Psoas muscle (tissue), 7 donors: ENCODE measurements at regions not wholly inside any gene's neighbourhood (a gene's known extent, or its start where the extent isn't known, plus 50 kb on each side); places are given as distances from the start of the nearest gene placed in this dataset.

Experiments
- ATAC-seq, 4 donors: fragments of 200-7000 bp; cut with Tn5 transposase; one replicate each; pipeline ENCODE4 v1.9.1; 2020; ENCODE audit warnings: moderate library complexity in 3 of 4, mild to moderate bottlenecking in 2 of 4
- DNase-seq, 2 donors: peaks; one replicate each; pipeline ENCODE4 v3.0.0-alpha.2; 2020
- H3K27ac ChIP-seq: fragments of 200-600 bp; one replicate; pipeline ENCODE4 v1.8.0; 2022
- H3K27me3 ChIP-seq, 3 donors: fragments of 200-600 bp in 1 of 3; one replicate each; pipeline versions ENCODE4 v1.6.1 to v1.8.0; 2013 to 2022; ENCODE audit warnings: low read length in 2 of 3, mild to moderate bottlenecking in 2 of 3, moderate library complexity in 1 of 3; ENCODE audit not compliant: insufficient read depth in 3 of 3
- H3K36me3 ChIP-seq, 2 donors: fragments of 200-600 bp in 1 of 2; one replicate each; pipeline versions ENCODE4 v1.6.1 to v1.8.0; 2013 to 2022; ENCODE audit warnings: low read depth in 1 of 2, mild to moderate bottlenecking in 1 of 2, moderate library complexity in 1 of 2; ENCODE audit not compliant: insufficient read depth in 1 of 2
- H3K4me1 ChIP-seq: fragments of 200-600 bp; one replicate; pipeline ENCODE4 v1.8.0; 2022
- H3K4me3 ChIP-seq: fragments of 200-600 bp; one replicate; pipeline ENCODE4 v1.8.0; 2022; ENCODE audit warnings: mild to moderate bottlenecking
- H3K9me3 ChIP-seq: fragments of 200-600 bp; one replicate; pipeline ENCODE4 v1.8.0; 2022
- CTCF ChIP-seq: fragments of 200-600 bp; IDR thresholded peaks from one replicate; pipeline ENCODE4 v1.8.0; 2022; ENCODE audit warnings: antibody characterized with exemption
- WGBS, 3 donors: extraction: QIAGEN DNeasy Blood & Tissue Kit; methylation state at CpG; one replicate each; pipeline versions ENCODE4 v1.1.6 to v1.1.7; 2013; 5-methylcytosine and 5-hydroxymethylcytosine counted together
- intact Hi-C, 2 donors: fragments of 100-400 bp; cut with DNase I; formaldehyde crosslinking; loops; one replicate each; pipeline versions ENCODE4 v1.11.0 to v1.14.2; 2022
- donor health status: healthy with polysubstance abuse.
- donor health status: DM: no; HTN: no; CAD: no; lungs with moderate emphysema.
- donor health status: Bipolar disorder and iron deficiency.
- donor health status: healthy.
- donor health status: DM: yes; HTN: yes; CAD: no.
- donor health status: DM: no; HTN: no; CAD: no.
- donor health status: DM: yes; HTN: yes; CAD: no.

- intact Hi-C loops = no loop called here
- DNase-seq (peak in 1 of 2 donors; percentile 15), ATAC-seq (no peak)
- H3K4me1 ChIP-seq = peaks cover 4% of the 10 kb centered on the region
- no peak overlapping the region for H3K27ac ChIP-seq
- 69 to 87% (median 75%) methylated on average over 15 of the region's 15 CpGs for WGBS, 3 donors
- H3K9me3 ChIP-seq = no peaks in the 10 kb centered on the region
- TF ChIP-seq CTCF = no peak
- H3K4me3 ChIP-seq = no peak overlapping the region
- no peaks in the 10 kb centered on the region for H3K27me3 ChIP-seq
- H3K36me3 ChIP-seq = peaks cover 0 to 5% of the 10 kb centered on the region in 2 donors
Measured at GRCh38 chr16:27725236-27726000, 175.5 kb downstream of the KATNIP start.

DNA sequence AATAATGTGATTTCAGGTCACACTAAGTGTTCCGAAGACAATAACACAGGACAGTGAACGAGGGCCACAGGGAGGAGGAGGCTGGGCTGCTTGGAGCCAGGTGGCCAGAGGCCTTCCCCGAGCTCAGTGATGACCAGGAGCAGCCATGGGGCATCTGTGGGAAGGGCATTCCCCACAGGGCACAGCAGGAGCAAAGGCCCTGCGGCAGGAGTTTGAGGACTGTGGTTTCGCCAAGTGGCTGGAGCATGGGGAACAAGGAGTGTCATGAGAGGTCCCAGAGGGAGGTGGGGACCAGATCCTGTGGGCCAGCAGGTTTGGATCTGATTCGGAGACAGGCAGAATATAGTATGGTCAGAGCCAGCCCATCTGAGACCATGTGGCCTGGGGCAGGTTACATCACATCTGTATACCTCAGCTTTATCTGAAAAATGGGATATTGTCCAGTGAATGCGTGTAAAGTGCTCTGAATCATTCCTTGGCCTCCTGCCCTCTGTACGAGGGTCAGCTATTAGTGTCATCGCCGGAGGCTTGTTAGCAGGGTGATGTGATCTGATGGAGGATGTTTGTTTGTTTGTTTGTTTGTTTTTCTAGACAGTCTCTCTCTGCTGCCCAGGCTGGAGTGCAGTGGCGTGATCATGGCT lies 176.8 kb downstream of the KATNIP start:
- TF ChIP-seq CTCF = no peak
- peaks cover 2% of the 10 kb centered on the region for H3K4me1 ChIP-seq
- intact Hi-C loops = no loop called here
- H3K4me3 ChIP-seq = no peak overlapping the region
- peaks cover 0 to 5% of the 10 kb centered on the region in 2 donors for H3K36me3 ChIP-seq
- no peak overlapping the region for H3K27ac ChIP-seq
- ATAC-seq (no peak), DNase-seq (peak in 1 of 2 donors; percentile 46)
- 87 to 92% (median 89%) methylated on average over 11 of the region's 11 CpGs for WGBS, 3 donors
- H3K9me3 ChIP-seq = no peaks in the 10 kb centered on the region
- no peaks in the 10 kb centered on the region for H3K27me3 ChIP-seq

- Histone ChIP-seq H3K36me3 (peaks cover 0 to 5% of the 10 kb centered on the region in 2 donors), H3K4me3 (no peak overlapping the region), H3K4me1 (no peaks in the 10 kb centered on the region), H3K27me3 (no peaks in the 10 kb centered on the region), H3K27ac (no peak overlapping the region), H3K9me3 (no peaks in the 10 kb centered on the region)
- ATAC-seq (no peak), DNase-seq (peak in 1 of 2 donors; percentile 41)
- intact Hi-C loops = no loop called here
- no peak for TF ChIP-seq CTCF
- WGBS, 3 donors = 96 to 99% (median 97%) methylated on average over 6 of the region's 6 CpGs
Measured at GRCh38 chr16:27727941-27728340, 178.0 kb downstream of the KATNIP start.

GRCh38 chr16:27728691-27729090 lies 178.7 kb downstream of the KATNIP start:
- ATAC-seq = no peak
- H3K9me3 ChIP-seq = no peaks in the 10 kb centered on the region
- no peak overlapping the region for H3K4me3 ChIP-seq
- H3K4me1 ChIP-seq = no peaks in the 10 kb centered on the region
- WGBS, 3 donors = 98 to 100% (median 98%) methylated on average over 3 of the region's 3 CpGs
- intact Hi-C loops = no loop called here
- no peaks in the 10 kb centered on the region for H3K27me3 ChIP-seq
- peak in 1 of 2 donors; percentile 18 for DNase-seq
- TF ChIP-seq CTCF = no peak
- H3K27ac ChIP-seq = no peak overlapping the region
- peaks cover 0 to 5% of the 10 kb centered on the region in 2 donors for H3K36me3 ChIP-seq
